Right lobe of liver (tissue), 4 donors: ENCODE measurements at regions not wholly inside any gene's neighbourhood (a gene's known extent, or its start where the extent isn't known, plus 50 kb on each side); places are given as distances from the start of the nearest gene placed in this dataset.

Source experiments
- POLR2A ChIP-seq: fragments of 450-650 bp; IDR thresholded peaks from one replicate; pipeline ENCODE4 v1.6.1; 2017; ENCODE audit warnings: antibody characterized with exemption, mild to moderate bottlenecking
- TF ChIP-seq, protein P1 (sequence below), 4 donors: fragments of 200-600 bp in 3 of 4; fragments of 450-650 bp in 1 of 4; IDR thresholded peaks; one replicate each; pipeline versions ENCODE4 v1.5.1 to v1.8.0; 2016 to 2022; ENCODE audit warnings: antibody characterized with exemption in 4 of 4, mild to moderate bottlenecking in 2 of 4
- donor health status: DM: no; HTN: no; CAD: no.
- donor health status: DM: no; HTN: no; CAD: no.
- donor health status: DM: no; HTN: yes; CAD: no.

DNA sequence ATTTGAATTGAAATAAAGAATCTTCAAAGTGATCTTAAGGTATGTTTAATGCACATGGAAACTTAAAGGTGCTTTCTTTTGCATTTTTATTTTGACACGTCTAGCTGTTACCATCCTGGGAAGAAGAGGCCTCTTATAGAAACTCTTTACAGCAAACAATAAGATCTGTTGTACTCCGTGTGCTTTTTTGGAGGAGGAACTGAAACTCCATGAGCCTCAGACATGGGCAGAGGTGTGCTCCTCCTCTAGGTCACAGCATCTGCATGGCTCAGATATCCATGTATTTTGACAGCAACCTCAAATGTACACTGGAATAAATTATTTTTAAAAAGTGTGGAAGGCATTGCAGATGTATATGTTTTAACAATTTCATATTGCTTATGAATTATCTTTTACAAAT lies 783.3 kb upstream of the SALL3 start:
- TF ChIP-seq, protein P1, sequence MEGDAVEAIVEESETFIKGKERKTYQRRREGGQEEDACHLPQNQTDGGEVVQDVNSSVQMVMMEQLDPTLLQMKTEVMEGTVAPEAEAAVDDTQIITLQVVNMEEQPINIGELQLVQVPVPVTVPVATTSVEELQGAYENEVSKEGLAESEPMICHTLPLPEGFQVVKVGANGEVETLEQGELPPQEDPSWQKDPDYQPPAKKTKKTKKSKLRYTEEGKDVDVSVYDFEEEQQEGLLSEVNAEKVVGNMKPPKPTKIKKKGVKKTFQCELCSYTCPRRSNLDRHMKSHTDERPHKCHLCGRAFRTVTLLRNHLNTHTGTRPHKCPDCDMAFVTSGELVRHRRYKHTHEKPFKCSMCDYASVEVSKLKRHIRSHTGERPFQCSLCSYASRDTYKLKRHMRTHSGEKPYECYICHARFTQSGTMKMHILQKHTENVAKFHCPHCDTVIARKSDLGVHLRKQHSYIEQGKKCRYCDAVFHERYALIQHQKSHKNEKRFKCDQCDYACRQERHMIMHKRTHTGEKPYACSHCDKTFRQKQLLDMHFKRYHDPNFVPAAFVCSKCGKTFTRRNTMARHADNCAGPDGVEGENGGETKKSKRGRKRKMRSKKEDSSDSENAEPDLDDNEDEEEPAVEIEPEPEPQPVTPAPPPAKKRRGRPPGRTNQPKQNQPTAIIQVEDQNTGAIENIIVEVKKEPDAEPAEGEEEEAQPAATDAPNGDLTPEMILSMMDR (IDR thresholded peaks at IDR 0.05) = no peak
- TF ChIP-seq POLR2A = no peak
